ENCODE measurements at regions not wholly inside any gene's neighbourhood (a gene's known extent, or its start where the extent isn't known, plus 50 kb on each side); places are given as distances from the start of the nearest gene placed in this dataset.
"Not testable (repeated sequence)": the region's sequence is repeated elsewhere in the genome, so short reads cannot be mapped to it uniquely, and the experiment has no call there.

DNA sequence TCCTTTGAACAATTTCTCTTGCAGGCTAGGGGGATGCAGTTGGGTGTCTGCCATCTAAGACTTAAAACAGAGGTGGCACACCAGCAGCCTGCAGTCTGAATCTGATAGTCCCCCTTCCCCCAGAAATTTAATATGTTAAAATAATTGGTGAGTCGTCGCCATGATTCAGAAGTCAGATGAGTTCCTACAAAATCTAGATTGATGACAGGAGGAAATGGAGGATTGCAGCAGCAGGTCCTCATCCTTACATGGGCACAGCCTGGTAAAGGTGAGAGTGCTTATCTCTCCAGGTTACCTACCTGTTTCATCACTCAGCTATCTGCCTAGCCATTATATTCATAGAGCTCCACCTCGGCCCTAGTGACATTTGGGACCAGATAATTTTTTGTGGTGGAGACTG, 112.3 kb downstream of the PCSK1 start:
- DNase-seq (ENCODE audit: low read depth) = no peak

- DNase-seq (ENCODE audit: low read depth) = not testable (repeated sequence)
Measured at GRCh38 chr5:96319981-96320739, 112.9 kb downstream of the PCSK1 start.

DNA sequence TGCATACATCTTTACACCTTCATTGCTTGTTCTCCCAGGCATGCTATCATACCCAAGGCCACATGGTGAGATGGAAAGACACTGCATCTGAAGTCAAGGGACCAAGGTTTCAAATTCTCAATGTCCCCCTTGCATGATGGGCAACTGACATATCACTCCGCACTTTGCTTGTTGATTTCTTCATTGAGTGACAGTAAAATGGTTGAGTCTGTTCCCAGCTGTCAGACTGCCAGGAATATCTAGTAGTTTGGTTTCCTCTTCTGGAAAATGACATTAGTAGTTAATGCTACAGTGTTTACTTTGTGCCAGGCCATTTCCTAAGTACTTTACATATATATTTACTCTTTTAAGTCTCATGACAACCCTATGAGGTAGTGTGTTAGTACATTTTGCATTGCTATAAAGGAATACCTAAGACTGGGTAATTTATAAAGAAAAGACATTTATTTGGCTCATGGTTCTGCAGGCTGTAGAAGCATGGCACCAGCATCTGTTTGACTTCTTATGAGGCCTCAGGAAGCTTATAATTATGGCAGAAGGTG, 114.4 kb downstream of the PCSK1 start:
- DNase-seq (ENCODE audit: low read depth) = no peak

GRCh38 chr5:96317945-96318344, 115.1 kb downstream of the PCSK1 start:
- no peak for DNase-seq (ENCODE audit: low read depth)

GRCh38 chr5:96316487-96316886, 116.6 kb downstream of the PCSK1 start:
- DNase-seq (ENCODE audit: low read depth) = no peak

DNA sequence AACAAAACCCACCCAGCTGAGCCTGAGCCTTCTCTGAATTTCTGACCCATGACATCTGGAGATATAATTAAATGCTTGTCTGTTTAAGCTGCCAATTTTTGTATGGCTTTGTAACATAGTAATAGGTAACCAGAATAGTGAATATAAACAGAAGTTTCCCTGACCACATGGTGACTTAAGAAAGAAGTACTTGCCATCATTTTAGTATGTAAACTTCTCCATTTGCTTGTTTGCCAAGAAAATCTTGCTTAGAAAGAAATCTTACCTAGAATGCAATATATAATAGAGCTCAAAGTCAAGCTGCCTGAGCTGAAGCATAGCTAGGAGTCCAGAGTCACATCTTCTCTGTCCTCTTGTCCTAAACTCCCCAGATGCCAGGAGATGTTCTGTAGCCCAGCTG, 117.0 kb downstream of the PCSK1 start:
- DNase-seq (ENCODE audit: low read depth) = no peak

DNA sequence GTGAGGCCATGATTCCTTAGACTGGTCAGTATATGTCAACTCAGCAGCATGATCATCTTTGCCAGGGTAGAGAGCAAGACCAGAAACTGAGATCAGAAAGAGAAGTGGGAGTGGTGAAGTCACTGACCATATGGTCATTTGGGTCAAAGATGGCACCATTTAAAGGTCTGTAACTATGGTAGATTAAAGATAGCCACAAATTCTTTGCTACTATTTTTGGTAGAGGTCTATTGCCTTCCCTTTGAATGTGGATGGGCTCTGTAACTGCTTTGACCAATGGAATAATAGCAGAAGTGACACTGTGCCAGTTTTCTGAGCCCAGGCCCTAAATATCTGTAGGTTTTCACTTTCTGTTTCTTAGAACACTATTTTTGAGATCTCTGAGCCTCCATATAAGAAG, 117.6 kb downstream of the PCSK1 start:
- DNase-seq (ENCODE audit: low read depth) = peak; percentile 56

DNA sequence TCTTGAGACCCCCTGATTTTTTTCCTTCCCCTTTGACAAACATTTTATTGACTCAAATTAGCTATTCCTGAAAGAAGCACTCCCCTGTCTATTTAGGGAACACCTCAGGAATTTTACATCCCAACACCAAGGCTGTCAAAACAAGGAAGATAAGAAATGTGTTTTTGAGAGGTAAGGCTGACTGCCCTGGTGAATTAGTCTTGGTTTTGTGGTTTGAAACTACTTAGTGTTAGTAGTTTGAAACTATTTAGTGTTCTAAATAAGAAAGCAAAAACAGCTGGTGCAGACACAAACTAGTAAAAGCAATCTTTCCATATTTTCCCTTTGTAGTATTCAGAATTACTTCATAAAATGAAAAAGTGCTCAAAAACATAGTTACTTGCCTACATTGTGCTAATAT, 120.7 kb downstream of the PCSK1 start:
- DNase-seq (ENCODE audit: low read depth) = peak; percentile 38

DNA sequence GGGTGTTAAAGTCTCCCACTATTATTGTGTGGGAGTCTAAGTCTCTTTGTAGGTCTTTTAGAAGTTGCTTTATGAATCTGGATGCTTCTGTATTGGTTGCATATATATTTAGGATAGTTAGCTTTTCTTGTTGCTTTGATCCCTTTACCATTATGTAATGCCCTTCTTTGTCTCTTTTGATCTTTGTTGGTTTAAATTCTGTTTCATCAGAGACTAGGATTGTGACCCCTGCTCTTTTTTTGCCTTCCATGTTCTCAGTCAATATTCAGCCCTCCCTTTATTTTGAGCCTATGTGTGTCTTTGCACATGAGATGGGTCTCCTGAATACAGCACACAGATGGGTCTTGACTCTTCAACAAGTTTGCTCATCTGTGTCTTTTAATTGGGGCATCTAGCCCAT, 126.0 kb downstream of the PCSK1 start:
- DNase-seq (ENCODE audit: low read depth) = not testable (repeated sequence)

DNA sequence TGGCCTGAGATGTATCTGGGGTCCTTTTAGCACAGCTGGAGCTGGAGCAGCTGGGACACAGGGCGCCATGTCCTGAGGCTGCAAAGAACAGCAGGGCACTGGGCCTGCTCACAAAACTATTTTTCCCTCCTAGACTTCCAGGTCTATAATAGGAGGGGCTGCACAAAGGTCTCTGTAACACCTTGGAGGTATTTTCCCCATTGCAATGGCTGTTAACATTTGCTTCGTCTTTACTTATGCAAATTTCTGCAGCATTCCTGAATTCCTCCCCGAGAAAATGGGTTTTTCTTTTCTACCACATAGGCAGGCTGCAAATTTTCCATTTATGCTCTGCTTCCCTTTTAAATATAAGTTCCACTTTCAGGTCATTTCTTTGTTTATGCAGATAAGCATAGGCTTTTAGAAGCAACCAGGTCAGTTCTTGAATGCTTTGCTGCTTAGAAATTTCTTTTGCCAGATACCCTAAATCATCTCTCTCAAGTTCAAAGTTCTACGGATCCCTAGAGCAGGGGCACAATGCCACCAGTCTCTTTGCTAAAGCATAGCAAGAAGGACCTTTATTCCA, 130.8 kb downstream of the PCSK1 start:
- DNase-seq (ENCODE audit: low read depth) = no peak

DNA sequence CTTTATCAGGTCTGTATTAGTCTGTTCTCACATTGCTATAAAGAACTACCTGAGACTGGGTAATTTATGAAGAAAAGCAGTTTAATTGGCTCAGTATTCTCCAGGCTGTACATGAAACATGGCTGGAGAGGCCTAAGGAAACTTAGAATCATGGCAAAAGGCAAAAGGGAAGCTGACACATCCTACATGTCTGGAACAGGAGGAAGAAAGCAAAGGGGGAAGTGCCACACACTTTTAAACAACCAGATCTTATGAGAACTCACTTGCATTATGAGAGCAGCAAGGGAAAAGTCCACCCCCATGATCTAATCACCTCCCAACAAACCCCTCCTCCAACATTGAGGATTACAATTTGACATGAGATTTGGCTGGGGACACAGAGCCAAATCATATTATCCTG, 132.1 kb downstream of the PCSK1 start:
- no peak for DNase-seq (ENCODE audit: low read depth)

DNA sequence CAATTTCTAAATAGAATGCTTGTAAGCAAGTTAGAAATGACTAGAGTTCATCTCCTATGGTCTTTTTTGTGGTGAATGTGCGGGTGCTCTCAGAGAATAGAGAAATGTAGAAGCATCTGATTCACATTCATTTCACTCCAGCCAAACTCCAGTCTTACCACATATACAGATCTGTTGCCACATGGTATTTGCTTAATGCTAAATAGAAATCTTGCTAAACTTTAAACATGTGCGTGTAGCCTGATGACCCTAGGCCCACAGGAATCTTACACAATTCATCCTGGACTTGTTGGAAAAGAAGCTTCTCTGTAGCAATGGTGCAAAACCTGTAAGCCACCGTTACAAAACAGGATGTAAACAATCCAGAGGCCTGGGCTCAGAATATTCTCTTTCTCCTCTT, 135.2 kb downstream of the PCSK1 start:
- peak; percentile 20 for DNase-seq (ENCODE audit: low read depth)

GRCh38 chr5:96297290-96297689, 135.8 kb downstream of the PCSK1 start:
- DNase-seq (ENCODE audit: low read depth) = peak; percentile 67

DNA sequence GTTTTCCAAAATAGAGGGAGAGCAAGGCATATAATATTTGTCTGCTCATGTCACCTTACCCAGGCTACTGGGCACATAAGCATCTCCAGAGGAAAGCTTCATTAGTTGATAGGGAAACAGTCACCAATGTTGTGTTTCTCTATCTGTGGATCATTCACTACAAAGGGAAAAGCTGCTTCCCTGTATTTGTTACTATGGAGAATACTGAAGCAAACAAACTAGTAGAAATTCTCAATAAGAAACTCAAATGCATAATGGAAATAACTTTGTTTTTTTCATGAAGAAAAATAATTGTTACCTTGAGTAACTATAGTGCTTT, 138.2 kb downstream of the PCSK1 start:
- no peak for DNase-seq (ENCODE audit: low read depth)

GRCh38 chr5:96293966-96294883, 138.8 kb downstream of the PCSK1 start:
- DNase-seq (ENCODE audit: low read depth) = peak; percentile 42

GRCh38 chr5:96292582-96293247, 140.3 kb downstream of the PCSK1 start:
- no peak for DNase-seq (ENCODE audit: low read depth)

- DNase-seq (ENCODE audit: low read depth) = peak; percentile 25
Measured at GRCh38 chr5:96289287-96289686, 143.8 kb downstream of the PCSK1 start.

DNA sequence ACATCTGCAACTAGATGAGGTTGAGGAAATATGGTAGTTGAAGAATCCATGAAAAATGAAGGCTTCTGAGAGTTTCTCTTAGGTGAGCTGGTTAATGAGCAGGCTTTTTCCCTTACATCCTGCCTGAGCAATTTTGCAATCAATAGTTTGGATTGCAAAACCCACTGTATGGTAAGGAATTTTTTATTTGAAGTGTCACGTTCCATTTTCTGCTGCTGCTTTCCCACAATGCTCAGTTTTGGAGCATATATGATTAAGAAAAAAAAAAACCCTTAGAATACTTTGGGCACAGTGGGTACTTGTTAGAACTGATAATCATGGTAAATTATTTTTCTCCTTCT, 144.2 kb downstream of the PCSK1 start:
- no peak for DNase-seq (ENCODE audit: low read depth)

DNA sequence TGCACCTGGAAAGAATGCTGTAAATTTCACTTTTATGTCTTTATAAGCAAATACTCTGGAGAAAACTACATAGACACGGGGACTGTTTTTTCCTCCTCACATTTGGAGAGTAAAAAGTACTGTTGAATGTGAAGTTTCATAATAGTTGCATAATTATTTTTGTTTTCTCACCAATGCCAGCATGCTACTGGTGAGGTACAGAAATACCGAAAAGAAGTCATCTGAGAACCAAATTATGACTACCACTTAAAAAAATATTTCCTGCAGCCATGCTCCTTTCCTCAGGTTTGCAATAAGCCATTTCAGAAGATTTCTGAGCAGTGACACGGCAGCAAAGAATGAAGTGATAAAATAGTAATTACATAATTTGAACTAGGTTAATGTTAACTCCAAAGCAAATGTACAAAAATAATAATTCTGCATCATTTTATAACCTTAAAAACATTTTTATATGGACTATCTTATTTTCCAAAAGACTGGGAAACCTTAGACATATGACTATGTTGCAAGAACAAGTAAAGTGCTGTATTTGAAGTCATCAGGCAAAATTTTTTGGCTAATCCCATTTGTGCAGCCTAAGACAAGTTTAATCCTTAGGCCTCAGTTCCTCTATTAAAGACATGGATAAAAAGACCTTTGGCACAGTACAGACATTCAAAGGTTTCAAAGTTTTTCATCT, 144.7 kb downstream of the PCSK1 start:
- no peak for DNase-seq (ENCODE audit: low read depth)

DNA sequence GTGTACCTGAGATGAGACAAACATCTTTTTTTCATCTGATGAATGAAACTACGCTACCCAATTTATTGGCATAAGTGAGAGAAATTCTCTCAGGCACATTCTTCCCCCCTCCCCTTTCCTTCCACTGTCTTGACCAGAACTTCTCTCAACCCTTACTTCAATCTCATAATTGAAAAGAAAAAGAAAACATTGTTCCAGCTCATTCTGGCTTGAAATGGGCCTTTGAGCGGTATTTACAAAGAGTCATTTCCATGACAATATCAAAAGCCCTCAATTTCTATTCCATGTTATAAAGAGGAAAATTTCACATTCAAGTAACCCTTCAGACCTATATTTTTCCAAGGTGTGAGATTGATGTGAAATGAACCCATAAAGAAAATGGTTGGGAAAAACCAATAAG, 145.9 kb downstream of the PCSK1 start:
- DNase-seq (ENCODE audit: low read depth) = no peak

DNA sequence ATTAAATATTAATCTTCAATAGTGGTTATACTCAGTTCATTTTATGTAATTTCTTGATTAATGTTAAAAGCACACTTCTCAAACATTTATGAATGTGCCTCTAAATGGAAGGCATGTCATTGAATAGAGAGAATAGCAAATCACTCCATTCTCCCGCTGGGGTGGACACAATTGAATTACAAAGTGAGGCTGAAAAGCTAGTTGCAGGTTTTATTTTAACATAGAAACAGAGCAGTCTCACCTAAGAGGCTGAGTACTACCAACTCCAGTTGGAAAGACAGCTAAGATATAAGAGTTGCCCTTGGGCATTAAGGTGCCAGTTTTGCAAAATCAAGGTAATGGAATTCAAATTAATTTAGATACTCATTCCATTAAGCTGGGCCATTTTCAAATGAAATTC, 147.2 kb downstream of the PCSK1 start:
- DNase-seq (ENCODE audit: low read depth) = no peak

All from myocyte (in vitro differentiated cells).